Activated CD8-positive, alpha-beta T cell treated with anti-CD3 and anti-CD28 coated beads for 36 hours (primary cell): ENCODE measurements at regions not wholly inside any gene's neighbourhood (a gene's known extent, or its start where the extent isn't known, plus 50 kb on each side); places are given as distances from the start of the nearest gene placed in this dataset.

Source experiments
- ATAC-seq: fragments of 200-7000 bp; cut with Tn5 transposase; one replicate; pipeline ENCODE4 v1.10.0; 2021; ENCODE audit warnings: mild to moderate bottlenecking, moderate library complexity
- CTCF ChIA-PET: fragments of 350-600 bp; sonication (Branson Sonifier 250); formaldehyde crosslinking; loops from one replicate; lab custom pipeline; 2021; ENCODE audit warnings: antibody characterized with exemption; lab: Charles Lee
- POLR2A ChIA-PET: fragments of 350-600 bp; sonication (Branson Sonifier 250); formaldehyde crosslinking; loops from one replicate; lab custom pipeline; 2021; ENCODE audit warnings: antibody characterized with exemption; lab: Charles Lee
- DNase-seq: peaks from one replicate; pipeline ENCODE4 v3.0.0-alpha.2; 2020
- H3K27ac Mint-ChIP-seq: one replicate; pipeline ENCODE4 v1.8.0; 2021; ENCODE audit warnings: mild to moderate bottlenecking, mixed read lengths
- H3K27me3 Mint-ChIP-seq: one replicate; pipeline ENCODE4 v1.8.0; 2021; ENCODE audit warnings: mixed read lengths
- H3K36me3 Mint-ChIP-seq: one replicate; pipeline ENCODE4 v1.8.0; 2021; ENCODE audit warnings: low read depth, mixed read lengths
- H3K4me1 Mint-ChIP-seq: one replicate; pipeline ENCODE4 v1.8.0; 2021; ENCODE audit warnings: low read depth, mixed read lengths
- H3K4me3 Mint-ChIP-seq: one replicate; pipeline ENCODE4 v1.8.0; 2021; ENCODE audit warnings: mild to moderate bottlenecking, moderate library complexity, mixed read lengths
- H3K9me3 Mint-ChIP-seq: one replicate; pipeline ENCODE4 v1.8.0; 2021; ENCODE audit warnings: mixed read lengths
- intact Hi-C: fragments of 100-400 bp; cut with micrococcal nuclease; formaldehyde crosslinking; loops from one replicate; pipeline ENCODE4 v1.10.0; 2022
- TF ChIP-seq, protein P1 (sequence below): fragments of 200-600 bp; IDR thresholded peaks from one replicate; pipeline ENCODE4 v1.8.0; 2022; ENCODE audit warnings: antibody characterized with exemption, mild to moderate bottlenecking

- intact Hi-C loops: no loop called here
- Mint-ChIP-seq H3K36me3 (no peaks in the 10 kb centered on the region), H3K4me3 (no peak overlapping the region), H3K27me3 (no peaks in the 10 kb centered on the region), H3K9me3 (no peaks in the 10 kb centered on the region), H3K4me1 (no peaks in the 10 kb centered on the region), H3K27ac (no peak overlapping the region)
- TF ChIP-seq, protein P1, sequence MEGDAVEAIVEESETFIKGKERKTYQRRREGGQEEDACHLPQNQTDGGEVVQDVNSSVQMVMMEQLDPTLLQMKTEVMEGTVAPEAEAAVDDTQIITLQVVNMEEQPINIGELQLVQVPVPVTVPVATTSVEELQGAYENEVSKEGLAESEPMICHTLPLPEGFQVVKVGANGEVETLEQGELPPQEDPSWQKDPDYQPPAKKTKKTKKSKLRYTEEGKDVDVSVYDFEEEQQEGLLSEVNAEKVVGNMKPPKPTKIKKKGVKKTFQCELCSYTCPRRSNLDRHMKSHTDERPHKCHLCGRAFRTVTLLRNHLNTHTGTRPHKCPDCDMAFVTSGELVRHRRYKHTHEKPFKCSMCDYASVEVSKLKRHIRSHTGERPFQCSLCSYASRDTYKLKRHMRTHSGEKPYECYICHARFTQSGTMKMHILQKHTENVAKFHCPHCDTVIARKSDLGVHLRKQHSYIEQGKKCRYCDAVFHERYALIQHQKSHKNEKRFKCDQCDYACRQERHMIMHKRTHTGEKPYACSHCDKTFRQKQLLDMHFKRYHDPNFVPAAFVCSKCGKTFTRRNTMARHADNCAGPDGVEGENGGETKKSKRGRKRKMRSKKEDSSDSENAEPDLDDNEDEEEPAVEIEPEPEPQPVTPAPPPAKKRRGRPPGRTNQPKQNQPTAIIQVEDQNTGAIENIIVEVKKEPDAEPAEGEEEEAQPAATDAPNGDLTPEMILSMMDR: no peak
- ChIA-PET POLR2A (no interaction called here), CTCF (no interaction called here)
- ATAC-seq: no peak
- no peak for DNase-seq
These were observed 141.5 kb upstream of the VWC2 start for GRCh38 chr7:49631960-49632359.

GRCh38 chr7:49635800-49636199 lies 137.6 kb upstream of the VWC2 start:
- ChIA-PET POLR2A (no interaction called here), CTCF (no interaction called here)
- intact Hi-C loops: no loop called here
- H3K4me1 Mint-ChIP-seq: no peaks in the 10 kb centered on the region
- H3K27ac Mint-ChIP-seq: no peak overlapping the region
- H3K9me3 Mint-ChIP-seq: no peaks in the 10 kb centered on the region
- no peaks in the 10 kb centered on the region for H3K36me3 Mint-ChIP-seq
- no peak overlapping the region for H3K4me3 Mint-ChIP-seq
- no peak for DNase-seq
- TF ChIP-seq, protein P1: no peak
- no peaks in the 10 kb centered on the region for H3K27me3 Mint-ChIP-seq
- ATAC-seq: no peak

- no peak for ATAC-seq
- intact Hi-C loops: no loop called here
- Mint-ChIP-seq H3K4me3 (no peak overlapping the region), H3K27me3 (no peaks in the 10 kb centered on the region), H3K4me1 (no peaks in the 10 kb centered on the region), H3K36me3 (no peaks in the 10 kb centered on the region), H3K27ac (no peak overlapping the region), H3K9me3 (no peaks in the 10 kb centered on the region)
- ChIA-PET POLR2A (no interaction called here), CTCF (no interaction called here)
- TF ChIP-seq, protein P1: no peak
- DNase-seq: no peak
These were observed 137.0 kb upstream of the VWC2 start for GRCh38 chr7:49636400-49636799.

DNA sequence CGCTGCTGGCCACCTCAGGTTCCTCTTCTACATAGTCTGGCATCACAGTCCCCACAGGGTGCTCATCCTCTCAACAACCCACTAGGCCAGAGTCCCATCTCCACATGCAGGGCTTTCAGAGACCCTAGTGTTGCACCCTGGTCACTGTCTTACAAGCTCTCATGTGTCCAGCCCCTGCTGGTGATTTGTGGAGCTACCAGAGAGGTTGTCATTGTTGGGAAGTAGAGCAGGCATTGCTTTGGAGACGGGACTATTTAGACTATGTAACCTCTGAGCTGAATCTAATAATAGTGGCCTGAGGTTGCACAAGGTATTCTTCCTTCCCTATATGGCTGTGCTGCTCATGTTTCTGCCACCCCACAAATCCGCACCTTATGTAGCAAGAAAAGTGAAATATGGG lies 135.3 kb upstream of the VWC2 start:
- Mint-ChIP-seq H3K4me1 (no peaks in the 10 kb centered on the region), H3K27me3 (no peaks in the 10 kb centered on the region), H3K9me3 (peaks cover 2% of the 10 kb centered on the region), H3K27ac (no peak overlapping the region), H3K36me3 (no peaks in the 10 kb centered on the region), H3K4me3 (no peak overlapping the region)
- intact Hi-C loops: no loop called here
- TF ChIP-seq, protein P1: no peak
- ChIA-PET CTCF (no interaction called here), POLR2A (interaction anchor here (0.6 kb wide), 1 partner anchor 133 kb away, joined by 3 read pairs; no protein-coding TSS in a partner anchor)
- DNase-seq (no peak), ATAC-seq (no peak)

GRCh38 chr7:49639068-49639593 lies 134.3 kb upstream of the VWC2 start:
- no peak for DNase-seq
- no peaks in the 10 kb centered on the region for H3K27me3 Mint-ChIP-seq
- H3K9me3 Mint-ChIP-seq: peaks cover 2% of the 10 kb centered on the region
- TF ChIP-seq, protein P1: no peak
- no peak overlapping the region for H3K27ac Mint-ChIP-seq
- intact Hi-C loops: no loop called here
- POLR2A ChIA-PET: no interaction called here
- CTCF ChIA-PET: no interaction called here
- H3K36me3 Mint-ChIP-seq: no peaks in the 10 kb centered on the region
- H3K4me1 Mint-ChIP-seq: no peaks in the 10 kb centered on the region
- H3K4me3 Mint-ChIP-seq: no peak overlapping the region
- no peak for ATAC-seq
